GM18861 (cell line): ENCODE measurements at regions not wholly inside any gene's neighbourhood (a gene's known extent, or its start where the extent isn't known, plus 50 kb on each side); places are given as distances from the start of the nearest gene placed in this dataset.
"Not testable (repeated sequence)": the region's sequence is repeated elsewhere in the genome, so short reads cannot be mapped to it uniquely, and the experiment has no call there.

ENCODE experiments used
- ATAC-seq: cut with Tn5 transposase; IDR thresholded peaks from one replicate; pipeline ENCODE4 v1.9.1; 2021; ENCODE audit not compliant: unreplicated experiment

GRCh38 chr9:81445331-81445921 lies 243.9 kb downstream of the TLE1 start:
- ATAC-seq: no peak

DNA sequence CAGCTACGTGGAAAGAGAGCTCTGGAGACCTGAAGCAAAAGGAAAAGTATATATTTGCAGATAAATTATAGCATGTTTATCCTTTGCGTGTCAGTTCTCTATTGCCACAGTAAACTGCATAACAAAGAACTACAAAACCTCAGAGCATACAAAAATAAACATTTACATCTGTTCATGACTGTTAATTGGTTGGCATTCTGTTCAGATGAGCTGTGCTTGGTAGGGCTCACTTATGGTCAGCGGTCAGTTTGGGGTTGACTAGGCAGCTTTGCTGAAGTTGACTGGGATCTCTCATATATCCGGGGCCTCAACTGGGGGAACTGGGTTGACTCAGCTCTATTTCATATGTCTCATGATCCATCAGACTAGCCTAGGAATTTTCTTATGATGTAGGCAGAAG lies 257.7 kb downstream of the TLE1 start:
- no peak for ATAC-seq

DNA sequence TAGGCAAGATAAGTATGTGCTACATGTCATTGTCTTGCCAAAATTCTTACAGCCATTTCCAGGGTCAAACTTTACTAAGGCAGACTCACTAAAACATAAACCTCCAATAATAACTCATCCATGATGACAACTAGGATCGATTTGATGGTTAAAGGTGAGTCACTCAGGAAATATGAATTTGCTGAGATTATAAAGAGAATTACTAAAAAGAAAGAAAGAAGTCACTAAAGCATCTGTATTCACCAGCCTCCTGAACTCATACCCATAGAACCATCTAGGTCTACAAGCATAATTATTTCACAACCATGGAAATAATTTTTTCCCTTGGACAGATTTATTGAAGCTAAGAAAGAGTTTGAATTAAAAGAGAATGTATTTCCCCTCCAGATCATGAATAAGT lies 258.6 kb downstream of the TLE1 start:
- no peak for ATAC-seq

- no peak for ATAC-seq
Observed at GRCh38 chr9:81427870-81428269, 261.5 kb downstream of the TLE1 start.

DNA sequence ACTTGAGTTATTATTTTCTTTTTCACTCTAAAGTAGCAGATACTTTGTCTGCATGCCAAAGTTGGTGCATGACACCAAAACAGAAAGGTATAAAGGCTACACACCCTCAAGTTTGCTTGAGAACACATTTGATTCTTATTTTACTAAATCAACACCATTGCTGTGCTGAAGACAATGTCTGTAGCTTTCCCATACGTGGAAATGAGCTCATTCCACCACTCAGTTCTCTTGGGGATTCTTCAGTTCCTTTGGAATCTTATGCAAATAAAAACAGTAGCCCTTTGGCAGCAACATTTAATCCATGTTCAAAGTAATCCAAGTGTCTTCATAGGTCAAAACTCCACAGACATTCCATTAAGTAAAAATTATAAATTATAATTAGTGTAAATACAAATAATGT lies 264.9 kb downstream of the TLE1 start:
- ATAC-seq: no peak

DNA sequence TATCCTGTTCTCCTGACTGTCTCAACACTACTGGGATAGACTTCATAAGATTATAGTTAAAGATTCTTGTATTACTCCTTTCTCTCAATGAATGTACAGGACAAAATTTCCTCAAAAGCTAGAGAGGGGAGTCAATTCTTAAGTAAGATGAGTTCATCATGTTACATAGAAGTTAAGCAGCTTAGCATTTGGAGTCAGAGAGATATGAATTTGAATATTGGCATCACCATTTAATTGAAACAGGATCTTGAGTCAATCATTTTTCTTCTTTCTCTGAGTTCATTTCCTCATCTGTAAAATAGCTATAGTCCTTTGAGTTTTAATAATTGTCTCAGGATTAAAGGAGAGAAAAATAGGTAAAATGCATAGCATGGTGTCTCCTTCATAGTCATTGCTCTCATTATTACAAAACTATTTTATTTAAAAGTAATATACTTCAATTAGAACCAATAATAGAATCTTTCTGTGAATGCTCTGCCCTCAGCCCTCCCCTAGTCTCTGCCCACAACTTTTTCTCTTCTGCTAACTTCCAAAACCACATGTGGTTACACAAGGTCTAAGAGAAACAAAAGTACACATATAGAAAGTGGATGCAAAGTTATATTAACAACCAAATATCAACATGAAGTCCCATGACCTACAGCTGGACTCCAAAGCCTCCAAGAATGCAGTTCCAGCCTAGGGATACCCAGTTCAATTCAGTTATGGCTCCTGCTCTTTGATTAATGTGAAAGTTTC lies 265.6 kb downstream of the TLE1 start:
- no peak for ATAC-seq

GRCh38 chr9:81421090-81421489 lies 268.3 kb downstream of the TLE1 start:
- not testable (repeated sequence) for ATAC-seq

DNA sequence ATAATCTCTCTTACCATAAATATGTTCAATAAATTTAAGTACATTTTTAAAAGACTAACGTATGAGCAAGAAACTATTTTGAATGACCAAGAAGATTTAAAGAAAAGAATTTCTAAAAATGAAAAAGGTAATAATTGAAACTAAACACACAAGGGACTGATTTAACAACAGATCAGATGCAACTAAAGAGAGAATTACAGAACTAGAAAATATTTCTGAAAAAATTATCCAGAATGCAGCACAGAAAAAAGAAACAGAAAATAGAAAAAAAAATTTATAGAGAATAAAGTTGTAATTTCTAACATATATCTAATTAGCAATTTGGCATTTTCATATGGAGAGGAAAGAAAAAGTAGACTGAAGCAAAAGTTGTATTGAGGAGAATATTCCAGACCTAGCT lies 269.3 kb downstream of the TLE1 start:
- ATAC-seq: no peak

DNA sequence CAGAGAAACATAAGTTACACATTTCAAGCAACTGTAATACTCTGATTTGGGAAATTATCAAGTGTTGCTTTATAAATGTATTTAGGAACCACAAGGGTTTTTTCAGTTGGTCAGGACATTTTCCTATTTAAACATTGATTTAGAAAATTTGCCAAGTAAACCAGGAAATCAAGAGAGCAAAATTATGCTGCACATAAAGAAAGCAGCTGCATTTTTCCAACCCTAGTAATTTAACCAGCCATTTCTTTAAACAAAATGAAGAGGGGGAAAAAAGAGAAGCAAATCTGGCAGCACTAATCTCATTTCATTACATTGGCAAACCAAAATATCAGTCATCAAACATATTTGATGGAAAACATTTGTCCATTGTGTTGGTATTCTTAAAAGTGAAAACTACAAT lies 271.4 kb downstream of the TLE1 start:
- ATAC-seq: no peak

DNA sequence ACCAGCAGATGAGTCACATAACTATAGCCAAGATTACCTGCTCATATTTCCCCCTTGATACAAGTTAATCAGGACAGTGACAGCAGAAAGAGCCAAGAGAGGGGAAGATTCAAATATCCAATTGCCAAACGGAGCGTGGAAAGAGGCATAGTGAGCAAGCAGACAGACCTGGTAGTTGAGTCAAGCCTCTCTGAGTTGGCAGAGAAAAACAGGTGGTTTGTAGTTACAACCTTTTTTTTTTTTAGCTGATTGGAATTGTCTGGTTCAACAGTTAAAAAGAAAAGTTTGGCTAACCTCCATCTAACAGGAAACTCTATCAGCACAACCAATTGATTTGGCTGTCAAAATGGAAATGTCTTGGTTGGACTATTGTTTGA lies 272.1 kb downstream of the TLE1 start:
- no peak for ATAC-seq

- no peak for ATAC-seq
Observed at GRCh38 chr9:81416476-81417298, 272.7 kb downstream of the TLE1 start.

- no peak for ATAC-seq
Observed at GRCh38 chr9:81414836-81415235, 274.5 kb downstream of the TLE1 start.

DNA sequence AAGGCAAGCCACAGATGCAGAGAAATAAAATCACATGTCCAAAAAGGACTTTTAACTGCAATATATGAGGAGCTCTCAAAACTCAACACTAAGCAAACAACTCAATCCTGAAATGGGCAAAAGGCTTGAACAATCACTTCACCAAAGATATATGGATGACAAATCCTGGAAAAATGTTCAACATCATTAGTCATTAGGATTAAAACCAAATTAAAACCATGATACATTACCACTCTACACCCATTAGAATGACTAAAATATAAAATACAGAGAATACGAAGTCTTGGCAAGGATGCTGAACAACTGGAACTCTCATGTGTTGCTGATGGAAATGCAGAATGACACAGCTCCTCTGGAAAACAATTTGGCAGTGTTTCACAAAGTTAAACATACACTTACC lies 277.4 kb downstream of the TLE1 start:
- no peak for ATAC-seq

GRCh38 chr9:81410201-81410600 lies 279.1 kb downstream of the TLE1 start:
- ATAC-seq: no peak

DNA sequence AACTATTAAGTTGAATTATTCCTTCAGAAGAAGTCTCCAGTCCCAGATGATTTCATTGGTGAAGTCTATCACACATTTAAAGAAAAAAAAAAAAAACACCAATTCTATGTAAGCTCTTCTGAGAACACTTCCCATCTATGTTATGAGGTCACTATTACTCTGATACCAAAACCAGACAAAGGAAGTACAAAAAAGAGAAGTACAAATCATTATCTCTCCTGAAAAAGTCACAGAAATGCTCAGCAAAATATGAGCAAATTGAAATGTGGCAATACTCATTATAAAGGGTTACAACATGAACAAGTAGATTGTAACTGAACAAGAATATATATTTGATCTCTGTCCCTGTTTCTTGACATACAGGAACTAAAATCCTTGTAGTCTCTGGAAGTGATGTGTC lies 280.4 kb downstream of the TLE1 start:
- no peak for ATAC-seq

DNA sequence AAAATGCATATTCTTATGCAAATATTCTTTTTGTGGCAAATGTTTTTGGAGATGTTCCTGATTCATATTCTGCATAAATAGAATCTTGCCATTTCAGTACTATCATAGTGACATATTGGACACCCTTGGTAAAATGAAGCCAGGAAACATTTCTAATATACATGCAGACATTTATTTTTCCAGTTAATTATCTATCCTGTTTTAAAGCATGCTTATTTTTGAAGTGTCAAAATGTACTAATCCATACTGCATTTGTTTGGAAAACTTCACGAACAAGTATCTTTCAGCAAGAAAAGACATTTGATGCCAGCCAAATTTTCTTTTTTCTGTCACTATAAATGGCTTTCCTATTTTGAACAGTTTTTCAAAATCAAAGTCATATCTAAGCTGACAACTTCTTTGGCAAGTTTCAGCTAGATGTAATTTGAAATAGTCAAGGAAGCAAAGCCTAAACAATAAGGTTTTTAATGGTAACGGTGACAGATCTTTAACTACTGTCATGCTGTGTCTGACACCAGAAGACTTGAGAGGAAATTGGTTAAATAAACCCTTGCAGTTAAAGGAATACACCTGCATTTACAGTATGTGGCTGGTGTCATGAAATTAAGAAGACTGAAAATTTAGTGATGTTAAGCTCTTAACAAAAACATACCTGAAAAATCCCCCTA lies 284.3 kb downstream of the TLE1 start:
- ATAC-seq: no peak

DNA sequence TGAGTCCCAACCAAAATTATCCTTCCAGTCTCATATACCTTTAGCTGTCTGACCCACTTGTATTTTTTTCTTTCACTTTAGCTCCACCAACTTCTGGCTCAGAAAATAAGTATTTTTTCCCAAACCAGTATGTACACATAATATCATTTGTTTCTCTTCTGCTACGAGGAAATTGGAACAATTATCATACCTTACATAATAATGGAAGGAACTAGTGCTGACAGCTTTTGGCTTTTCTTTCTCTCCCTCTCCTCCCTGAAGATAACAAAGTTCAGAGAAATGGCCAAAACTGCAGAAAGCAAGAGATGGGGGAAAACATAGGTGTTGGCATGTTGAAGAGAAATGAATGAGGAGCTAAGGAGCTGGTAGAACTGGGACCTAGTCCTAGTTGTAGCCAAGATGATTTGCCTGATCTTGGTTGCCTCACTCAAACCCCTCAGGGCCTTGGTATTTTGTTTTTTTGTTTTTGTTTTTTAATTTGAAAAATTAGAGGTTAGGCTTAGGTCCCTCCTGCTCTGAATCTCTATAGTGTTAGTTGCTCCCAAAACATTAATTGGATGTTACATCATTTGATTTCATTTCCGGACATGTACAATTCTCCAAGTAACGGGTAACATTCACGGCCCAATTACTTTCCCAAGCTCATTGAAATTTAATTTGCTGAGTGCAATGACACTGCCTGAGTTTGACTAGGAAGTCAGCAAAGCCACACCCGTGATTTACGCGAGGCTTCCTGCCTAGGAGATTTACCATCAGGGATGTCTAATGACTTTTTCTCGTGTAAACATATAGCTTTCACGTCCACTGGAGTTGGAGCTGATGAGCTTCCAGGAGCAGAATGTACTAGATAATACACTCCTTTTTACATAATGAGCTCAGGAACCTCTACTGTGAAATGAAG lies 291.6 kb downstream of the TLE1 start:
- no peak for ATAC-seq

DNA sequence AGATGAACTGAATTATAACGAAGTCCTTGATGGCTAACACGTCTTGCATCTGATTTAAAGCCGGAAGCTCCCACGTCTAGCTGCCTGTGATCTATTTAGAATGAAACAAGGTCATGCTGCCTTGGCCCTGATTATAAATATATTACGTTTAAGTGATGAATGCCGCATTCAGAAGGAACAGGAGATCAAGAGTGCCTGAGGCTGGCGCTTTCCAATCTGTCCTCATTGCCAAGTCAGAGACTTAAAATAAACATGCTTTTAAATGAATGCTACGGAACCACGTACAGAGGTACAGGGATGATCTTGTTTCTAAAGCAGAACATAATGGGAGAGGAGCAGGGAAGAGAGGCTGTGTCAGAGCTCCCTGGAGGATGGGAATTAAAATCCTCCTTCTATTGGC lies 292.8 kb downstream of the TLE1 start:
- no peak for ATAC-seq

DNA sequence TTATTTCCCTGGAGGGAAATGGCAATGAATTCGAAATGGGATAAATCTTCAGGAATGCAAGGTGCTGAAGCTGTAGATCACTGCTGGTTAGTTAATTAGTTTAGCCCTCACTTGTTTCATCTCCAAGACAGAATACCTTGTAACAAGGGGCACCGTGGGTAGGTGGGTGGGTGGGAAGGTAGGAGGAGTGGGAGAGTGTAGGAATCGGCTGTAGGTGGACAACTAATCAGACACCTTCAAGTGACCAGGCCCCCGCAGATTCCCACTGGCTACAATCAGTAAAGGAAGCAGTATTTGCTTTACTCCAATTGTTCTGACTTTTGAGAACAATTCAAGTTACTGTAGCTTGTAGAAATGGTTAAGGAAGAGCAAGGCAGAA lies 293.7 kb downstream of the TLE1 start:
- no peak for ATAC-seq

DNA sequence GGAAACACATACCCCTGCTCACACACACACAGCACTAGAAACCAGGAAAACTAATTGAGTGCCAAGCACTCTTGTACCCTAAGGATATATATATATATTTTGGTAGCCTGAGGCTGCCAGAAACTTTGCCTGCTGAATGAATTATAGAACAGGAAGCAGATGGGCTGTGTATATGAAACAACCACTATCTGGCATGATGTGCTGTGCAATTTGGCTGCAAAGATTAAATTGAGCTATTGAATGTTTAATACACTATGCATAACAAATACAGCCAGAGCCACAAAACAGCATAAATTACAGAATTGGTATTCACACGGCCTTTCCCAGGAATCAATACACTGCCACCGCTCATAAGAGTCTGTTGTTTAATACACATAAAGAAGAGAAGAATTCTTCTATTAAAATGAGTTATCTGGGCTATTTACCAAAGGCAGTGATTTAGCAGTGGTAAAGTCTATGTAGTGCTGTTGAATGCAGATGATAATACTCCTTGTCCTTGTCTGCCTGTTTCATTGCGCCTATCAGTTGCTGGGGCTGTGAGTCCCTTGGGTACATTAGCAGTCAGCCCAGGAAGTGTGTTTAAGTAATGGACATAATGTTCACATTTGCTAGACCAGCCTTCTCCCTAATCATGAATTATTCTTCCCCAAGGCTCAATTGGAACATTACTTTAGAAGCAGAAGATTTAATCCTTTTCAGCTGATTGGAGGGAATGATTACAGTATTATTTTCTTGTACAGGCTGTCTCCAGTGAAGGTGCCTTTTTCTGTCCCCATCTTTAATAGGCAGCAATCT lies 294.3 kb downstream of the TLE1 start:
- ATAC-seq: no peak
